ENCODE measurements at regions not wholly inside any gene's neighbourhood (a gene's known extent, or its start where the extent isn't known, plus 50 kb on each side); places are given as distances from the start of the nearest gene placed in this dataset.
"Not testable (repeated sequence)": the region's sequence is repeated elsewhere in the genome, so short reads cannot be mapped to it uniquely, and the experiment has no call there.

DNA sequence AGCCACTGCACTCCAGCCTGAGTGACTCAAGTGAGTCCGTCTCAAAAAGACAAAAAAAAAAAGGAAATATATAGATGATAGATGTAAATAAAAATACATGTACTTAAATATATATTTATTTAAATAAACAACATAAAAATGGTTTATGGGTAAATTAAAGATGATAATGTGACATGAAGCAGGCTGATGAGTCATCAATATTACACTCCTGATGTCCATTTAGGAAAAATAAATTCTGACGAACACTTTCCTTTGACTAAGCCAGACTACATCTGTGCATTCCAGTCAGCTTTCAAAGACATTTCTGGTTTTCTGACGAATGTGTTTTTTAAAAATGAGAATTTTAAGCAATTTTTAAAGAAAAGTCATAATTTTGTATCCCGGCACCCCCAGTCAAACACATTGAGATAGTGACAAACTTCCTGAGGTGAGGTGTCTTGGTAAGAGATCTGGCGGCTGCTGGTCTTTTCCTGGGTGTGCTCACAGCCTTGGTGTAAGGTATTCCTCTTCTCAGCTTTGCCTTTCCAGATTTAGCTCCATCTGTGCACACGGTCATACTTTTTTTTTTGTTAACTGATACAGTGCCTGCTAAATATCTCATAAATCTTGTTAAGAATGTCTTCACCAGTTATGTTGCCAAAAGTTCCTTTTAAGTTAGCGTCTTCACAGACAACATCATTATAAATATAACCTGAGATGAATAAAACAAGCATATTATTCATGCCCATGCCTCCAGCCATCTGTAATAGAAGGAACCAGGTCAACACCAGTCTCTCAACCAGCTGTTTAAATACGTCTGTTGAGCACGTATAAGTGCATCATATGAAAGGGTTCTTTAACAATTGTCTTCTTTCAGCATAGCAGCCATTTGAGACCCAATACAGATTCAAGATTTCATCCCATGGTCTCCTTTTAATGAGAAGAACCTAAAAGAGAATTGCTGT is 214.5 kb upstream of the PLD5 start:
- DNase-seq (ENCODE audit: low read depth in 1 of 2, low spot score in 1 of 2) = no peak

DNA sequence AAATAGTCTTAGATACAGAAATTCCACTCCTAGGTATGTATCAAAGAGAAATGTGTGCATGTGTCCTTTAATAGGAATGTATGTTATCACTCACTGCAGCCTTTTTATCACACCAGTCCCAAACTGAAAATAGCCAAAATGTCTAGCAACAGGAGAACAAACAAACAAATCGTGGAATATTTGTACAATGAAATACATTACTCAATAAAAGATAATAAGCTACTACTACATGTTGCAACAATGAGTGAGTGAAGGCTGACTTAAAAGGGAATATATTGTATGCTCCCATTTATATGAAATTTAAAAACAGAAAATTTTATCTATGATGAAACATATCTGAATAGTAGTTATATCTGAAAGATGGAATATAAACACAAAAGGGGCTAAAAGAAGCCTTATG is 212.1 kb upstream of the PLD5 start:
- no peak for DNase-seq (ENCODE audit: low read depth in 1 of 2, low spot score in 1 of 2)

DNA sequence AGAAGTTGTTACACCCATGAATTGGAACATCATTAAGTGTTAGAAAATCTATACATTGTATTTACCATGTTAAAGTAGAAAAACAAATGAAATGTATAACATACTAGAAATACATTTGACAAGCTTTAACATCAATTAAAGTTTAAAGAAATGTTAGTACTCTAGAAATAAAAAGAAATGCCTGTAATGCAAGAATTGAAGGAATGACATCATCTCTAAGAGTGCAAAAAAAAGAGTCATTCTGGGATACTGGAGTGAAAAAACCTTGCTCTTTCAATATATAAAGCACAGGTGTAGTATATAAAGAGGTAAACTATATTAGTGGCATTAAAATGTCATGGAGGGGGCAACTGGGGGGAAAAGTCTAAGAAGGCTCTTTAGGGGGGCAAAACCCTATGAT is 210.8 kb upstream of the PLD5 start:
- no peak for DNase-seq (ENCODE audit: low read depth in 1 of 2, low spot score in 1 of 2)

DNA sequence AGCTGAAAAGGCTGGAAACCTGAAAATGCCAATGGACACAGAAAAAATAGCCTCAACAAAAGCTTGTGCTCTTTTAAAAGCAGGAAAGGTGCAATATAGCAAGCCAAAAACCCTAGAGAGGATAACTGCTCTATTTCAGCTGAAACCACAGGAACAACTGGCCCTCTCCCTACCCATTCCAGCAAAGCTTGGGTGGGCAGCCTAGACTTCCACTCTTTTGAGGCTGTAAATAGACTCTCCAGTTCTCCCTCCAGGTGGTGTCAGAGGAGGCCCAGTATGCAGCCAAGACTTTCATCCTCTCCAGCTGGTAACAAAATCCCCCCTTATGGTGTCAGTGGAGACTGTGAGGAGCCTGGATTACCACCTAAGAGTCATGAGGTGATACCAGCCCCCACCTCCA is 206.9 kb upstream of the PLD5 start:
- no peak for DNase-seq (ENCODE audit: low read depth in 1 of 2, low spot score in 1 of 2)

DNA sequence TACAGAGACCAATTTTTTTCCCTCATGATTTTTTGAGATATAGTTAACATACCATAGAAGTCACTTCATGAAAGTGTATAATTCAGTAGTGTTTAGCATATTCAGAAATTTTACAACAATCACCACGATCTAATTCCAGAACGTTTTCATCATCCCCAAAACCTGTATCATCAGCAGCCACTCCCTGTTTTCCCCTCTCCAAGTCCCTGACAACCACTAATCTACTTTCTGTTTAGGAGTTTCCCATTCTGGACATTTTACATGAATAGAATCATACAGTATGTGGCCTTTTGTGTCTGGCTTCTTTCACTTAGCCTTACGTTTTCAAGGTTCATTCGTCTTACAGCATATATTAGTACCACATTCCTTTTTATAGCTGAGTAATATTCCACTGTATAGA is 204.2 kb upstream of the PLD5 start:
- no peak for DNase-seq (ENCODE audit: low read depth in 1 of 2, low spot score in 1 of 2)

DNA sequence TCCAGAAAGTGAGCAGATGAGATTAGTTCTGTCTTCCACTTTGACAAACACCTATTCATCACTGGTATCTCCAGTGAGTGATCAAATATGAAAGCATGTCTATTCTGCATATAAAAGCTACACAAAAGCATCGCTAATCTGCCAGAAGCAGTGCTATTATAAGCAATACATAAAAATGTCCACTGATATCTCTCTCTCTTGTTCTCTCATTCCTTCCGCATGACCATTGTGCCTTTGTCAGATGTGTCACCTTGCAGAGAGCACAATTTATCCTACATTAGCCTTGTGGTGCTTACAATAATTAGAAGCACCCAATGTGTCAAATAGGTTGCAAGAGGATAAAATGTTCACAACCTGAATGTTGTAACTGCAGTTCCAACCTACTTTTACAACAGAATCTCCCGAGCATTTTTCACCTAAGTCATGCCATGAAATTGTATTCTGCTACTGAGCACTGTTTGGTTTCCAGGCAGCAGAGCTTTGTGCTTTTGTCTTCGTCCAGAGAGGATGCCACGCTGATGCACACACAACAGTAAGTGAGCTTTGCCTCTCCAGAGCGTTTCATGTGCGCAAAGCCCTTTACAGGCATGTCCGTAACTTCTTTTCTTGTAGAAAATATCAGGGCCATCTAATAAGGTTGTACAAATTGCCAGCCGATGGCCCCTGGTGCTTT is 198.7 kb upstream of the PLD5 start:
- DNase-seq (ENCODE audit: low read depth in 1 of 2, low spot score in 1 of 2) = no peak

DNA sequence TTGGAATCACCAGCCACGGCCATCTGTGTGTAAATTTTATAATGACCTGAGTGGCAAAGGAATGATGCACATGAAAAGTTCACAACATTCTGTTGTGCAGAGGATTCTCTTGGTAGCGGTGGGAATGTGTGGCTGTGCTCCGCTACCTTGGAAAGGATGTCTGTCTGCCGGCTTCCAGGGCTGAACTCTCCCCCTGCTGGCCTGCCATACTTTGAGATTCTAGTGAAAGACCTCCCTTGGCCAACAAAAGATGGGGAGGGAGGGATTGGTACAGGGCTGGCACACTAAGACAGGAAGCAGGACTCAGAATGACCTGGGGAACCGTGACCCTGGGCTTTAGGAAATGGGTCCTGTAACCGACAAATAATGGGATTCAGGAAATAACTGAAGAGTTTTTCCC is 194.5 kb upstream of the PLD5 start:
- no peak for DNase-seq (ENCODE audit: low read depth in 1 of 2, low spot score in 1 of 2)

DNA sequence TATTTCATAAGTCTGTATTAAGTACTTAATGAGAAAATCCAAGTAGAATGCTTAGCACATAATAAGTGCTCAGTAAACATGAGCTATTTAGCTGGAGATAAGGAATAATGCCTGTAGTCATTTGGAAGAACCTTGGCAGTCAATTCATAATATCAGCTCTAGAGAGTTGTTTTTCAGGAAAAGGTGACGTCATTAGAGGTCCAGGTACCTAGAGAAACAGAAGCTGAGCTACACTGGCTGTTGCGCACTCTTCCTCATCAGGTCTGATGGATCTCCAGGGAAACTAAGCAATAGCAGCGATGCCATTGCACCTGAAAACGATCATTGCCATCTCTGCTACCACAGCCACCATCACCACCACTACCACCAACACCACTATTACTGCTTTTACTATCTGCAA is 187.8 kb upstream of the PLD5 start:
- DNase-seq (ENCODE audit: low read depth in 1 of 2, low spot score in 1 of 2) = no peak

DNA sequence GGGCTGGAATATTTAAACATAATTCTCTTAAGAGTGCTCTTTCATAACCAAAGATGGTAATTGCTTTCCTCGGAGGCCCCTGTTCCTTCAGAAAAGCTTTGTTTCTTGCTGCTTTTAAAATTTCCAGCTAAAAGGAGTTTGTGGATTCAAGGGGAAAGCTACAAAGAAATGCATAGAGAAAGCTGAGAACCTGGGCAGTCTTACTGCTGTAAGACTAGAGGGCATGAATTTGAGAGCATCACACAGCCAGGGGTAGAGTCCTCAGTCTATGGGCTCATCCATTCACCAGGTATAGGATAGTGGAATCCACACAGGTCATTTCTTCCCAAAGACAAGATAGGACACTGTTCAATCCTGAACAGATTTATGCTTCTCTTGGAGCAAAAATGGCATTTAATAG is 186.3 kb upstream of the PLD5 start:
- no peak for DNase-seq (ENCODE audit: low read depth in 1 of 2, low spot score in 1 of 2)

DNA sequence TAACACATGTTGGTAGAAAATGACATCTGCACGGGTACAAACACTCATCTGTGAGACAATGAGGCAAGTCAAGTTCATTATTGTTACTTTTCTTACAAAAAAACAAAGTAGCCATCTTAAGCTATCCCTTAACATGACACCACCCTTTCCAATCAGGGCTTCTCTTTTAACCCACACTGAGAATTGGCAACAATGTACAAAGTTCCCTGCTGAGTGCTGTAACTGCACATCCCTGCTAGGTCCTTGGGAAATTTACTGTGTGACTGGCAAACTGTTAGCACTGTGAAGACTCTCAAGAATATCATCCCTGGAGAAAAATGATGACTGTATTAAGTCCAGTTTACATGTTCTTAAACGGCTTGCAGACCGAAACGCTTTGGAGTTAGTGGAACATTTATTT is 185.8 kb upstream of the PLD5 start:
- DNase-seq (ENCODE audit: low read depth in 1 of 2, low spot score in 1 of 2) = no peak

DNA sequence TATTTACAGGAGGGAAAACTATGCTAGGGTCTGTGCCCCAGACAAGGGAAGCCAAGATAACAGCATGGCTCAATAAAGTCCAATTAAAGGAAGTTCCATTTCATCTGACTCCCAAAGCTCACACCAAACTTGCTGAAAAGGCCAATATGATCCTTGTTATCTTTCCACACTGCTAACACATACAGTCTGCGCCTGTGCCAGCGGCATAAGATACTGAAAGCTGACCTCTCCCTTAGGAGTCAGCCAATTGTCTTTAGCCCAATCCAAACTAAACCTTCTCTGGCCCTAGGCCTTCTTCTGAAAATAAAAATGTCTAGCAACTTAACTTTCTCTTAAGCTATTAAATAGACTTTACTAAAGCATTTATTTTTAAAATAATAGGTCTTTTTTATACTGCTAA is 179.0 kb upstream of the PLD5 start:
- DNase-seq (ENCODE audit: low read depth in 1 of 2, low spot score in 1 of 2) = no peak

DNA sequence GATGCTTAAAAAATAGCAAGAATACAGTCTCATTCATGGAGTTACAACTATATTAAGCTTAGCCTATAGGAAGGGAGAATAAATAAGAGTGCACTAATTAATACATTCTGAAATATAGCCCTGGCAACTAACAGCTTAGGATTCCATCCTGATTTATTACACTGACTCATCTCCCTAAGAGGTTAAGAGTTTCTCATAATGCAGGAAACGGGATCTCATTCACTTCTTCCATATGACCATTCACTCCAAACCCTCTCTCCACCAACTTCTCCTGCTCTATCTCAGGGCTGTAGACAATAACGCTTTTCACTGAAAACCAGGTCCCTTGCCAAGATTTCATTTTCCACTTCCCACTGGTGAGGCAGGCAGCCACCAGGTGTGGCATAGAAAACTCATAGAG is 168.5 kb upstream of the PLD5 start:
- no peak for DNase-seq (ENCODE audit: low read depth in 1 of 2, low spot score in 1 of 2)

DNA sequence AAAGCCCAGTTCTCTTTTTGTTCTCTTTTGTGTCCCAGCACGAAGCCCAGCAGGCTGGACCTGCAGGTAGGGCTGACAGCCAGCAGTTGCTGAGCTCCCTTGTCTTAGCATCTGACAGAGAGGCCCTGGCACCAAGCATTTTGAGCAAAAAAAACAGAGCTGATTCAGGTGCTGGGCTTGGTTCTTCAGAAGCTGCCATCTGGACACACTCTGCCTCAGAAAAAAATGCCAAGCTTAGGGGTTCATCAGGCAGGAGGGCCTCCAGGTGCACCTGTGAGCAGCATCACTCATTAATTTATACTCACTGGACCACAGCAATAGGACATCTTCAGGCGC is 167.1 kb upstream of the PLD5 start:
- DNase-seq (ENCODE audit: low read depth in 1 of 2, low spot score in 1 of 2) = no peak

DNA sequence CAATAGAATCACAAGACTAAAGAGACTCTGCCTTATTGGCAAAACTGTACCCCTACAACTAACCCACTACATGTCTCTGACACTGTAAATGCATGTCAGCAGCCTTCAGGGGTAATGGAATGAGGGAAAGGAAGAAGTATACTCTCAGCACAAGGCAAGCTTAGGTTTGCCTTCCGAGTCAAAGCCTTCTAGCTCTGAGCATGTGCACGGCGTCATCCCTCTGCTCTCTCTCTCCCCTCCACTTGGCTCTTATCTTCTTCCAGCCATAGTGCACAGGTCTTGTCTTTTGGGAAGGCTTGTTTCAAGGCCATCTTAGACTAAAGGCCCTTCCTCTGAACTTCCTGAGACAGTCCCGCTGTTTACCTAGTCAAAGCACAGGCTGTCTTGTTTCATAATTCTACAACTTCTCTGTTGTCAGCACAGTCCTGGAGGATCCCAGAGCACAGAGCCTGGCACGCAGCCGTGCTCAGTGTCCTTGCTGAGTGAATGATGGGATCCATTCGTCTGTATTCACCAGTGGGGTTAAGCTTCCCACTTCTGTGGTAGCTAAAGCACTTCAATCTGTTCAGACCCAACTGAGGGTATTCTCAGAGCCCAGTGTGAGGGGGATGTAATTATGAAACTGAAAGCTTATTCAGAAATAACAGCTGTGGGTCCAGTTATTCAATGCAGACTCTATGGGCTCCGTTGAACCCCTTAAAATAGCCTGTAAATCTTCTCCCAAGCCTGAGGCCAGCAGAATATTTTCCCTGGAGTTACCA is 166.5 kb upstream of the PLD5 start:
- DNase-seq (ENCODE audit: low read depth in 1 of 2, low spot score in 1 of 2) = no peak

DNA sequence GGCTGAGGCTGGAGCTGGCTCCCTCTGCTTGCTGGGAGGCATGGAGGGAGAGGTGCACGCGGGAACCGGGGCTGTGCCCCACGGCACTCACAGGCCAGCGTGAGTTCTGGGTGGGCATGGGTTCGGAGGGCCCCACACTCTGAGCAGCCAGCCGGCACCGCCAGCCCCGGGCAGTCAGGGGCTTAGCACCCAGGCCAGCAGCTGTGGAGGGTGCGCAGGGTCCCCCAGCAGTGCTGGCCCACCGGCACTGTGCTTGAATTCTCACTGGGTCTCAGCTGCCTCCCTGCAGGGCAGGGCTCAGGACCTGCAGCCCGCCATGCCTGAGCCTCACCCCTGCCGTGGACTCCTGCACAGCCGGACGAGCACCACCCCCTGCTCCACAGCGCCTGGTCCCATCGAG is 164.9 kb upstream of the PLD5 start:
- no peak for DNase-seq (ENCODE audit: low read depth in 1 of 2, low spot score in 1 of 2)

DNA sequence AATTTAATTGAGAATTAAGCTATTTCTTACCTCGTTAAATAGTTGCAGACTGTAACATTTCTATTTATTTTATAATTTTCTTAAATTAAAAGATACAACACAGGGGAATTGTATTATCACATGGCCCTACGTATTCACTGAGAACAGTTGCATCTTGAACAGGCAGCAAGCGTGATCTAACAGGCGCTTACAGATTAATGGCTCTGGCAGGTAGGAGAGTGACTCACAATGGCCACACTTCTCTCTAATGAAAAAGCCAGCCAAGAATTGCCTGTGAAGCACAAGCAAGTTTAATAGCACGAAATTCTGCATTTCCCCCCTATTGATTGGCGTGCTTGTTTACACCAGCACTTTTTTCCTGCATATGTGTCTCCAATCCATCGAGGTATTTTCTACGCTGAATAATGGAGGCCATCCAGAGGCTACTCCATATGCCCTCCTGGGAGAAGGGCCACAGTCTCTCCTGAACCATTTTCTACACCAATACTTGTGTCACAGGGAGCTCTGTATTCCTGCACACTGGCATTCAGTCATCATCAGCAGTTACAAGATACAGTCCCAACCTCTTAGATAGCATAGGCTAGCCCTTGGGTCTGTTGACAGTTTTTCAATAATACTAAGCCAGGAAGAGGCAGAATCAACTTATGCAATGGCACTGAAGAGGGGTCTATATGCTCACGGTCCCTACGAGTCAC is 150.6 kb upstream of the PLD5 start:
- DNase-seq (ENCODE audit: low read depth in 1 of 2, low spot score in 1 of 2) = no peak

DNA sequence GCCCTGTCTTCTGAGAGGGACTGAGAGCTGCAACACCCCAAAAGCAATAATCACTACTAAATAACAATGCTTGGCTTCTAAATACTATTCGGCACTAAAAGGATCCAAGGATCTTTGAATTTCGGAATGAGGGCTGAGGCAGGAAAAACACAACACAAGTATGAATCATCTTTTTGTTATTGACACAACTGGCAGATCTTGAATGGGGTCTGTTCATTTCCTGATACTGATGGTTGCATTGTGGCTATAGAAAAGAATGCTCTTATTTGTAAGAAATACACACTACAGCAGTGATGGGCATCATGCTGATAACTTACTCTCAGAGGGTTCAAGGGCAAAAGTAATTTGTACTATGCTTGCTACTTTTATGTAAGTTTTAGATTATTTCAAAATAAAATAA is 149.2 kb upstream of the PLD5 start:
- DNase-seq (ENCODE audit: low read depth in 1 of 2, low spot score in 1 of 2) = no peak

DNA sequence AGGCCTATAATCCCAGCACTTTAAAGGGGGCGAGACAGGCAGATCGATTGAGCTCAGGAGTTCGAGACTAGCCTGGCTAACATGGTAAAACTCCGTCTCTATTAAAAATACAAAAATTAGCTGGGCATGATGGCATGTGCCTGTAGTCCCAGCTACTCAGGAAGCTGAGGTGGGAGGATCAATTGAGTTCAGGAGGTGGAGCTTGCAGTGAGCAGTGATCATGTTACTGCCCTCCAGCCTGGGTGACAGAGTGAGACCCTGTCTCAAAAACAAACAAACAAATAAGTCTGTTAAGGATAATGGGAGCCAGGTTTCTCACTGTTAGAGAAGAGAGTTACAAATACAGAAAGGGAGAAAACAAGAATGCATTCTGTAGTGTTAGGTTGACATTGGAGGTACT is 148.7 kb upstream of the PLD5 start:
- DNase-seq (ENCODE audit: low read depth in 1 of 2, low spot score in 1 of 2) = not testable (repeated sequence)

DNA sequence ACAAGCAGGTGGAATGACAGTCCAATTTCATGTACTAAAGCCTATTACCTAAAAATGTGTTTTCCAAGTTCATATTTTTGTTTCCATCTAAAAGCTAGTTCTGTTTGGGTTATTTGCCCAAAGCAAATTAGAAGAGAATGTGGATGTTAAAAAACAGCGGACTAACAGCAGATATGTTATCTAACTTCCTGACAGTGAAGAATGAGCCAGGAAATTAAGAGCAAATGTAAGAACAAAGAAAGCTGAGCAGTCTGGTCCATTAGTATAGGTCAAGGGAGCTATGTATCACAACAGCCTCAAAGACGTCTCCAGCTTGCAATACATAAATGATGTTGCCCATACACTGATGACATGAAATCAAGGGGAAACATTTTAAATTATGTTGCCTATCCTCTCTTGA is 145.5 kb upstream of the PLD5 start:
- DNase-seq (ENCODE audit: low read depth in 1 of 2, low spot score in 1 of 2) = no peak

DNA sequence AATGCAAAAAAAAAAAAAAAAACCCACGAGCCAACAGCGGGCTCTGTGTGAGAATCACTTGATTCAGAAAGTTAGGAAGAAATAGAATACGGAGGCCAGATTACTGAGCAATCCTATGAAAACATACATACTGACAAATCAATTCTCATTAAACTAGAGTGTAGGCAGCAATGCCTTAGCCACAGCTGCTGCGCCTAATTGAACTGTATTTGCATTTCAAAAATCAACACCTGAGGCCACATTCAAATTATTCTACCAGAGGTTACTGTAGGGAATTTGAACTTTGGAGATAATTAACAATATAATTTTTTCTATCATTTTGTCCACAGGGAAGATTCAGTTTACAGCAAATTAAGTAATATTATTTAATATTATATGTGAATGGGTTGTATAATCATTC is 138.4 kb upstream of the PLD5 start:
- no peak for DNase-seq (ENCODE audit: low read depth in 1 of 2, low spot score in 1 of 2)

DNA sequence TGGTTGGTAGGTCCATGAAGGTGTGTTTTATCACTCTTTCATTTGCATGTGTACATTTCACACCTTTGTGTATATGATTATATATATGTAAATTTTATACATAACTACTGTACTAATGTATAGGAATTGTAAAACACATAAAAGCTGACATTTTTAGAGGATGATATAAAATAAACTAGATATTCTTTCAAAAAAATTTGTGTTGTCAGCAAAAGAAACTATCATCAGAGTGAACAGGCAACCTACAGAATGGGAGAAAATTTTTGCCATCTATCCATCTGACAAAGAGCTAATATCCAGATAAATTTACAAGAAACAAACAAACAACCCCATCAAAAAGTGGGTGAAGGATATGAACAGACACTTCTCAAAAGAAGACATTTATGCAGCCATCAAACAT is 129.3 kb upstream of the PLD5 start:
- DNase-seq (ENCODE audit: low read depth in 1 of 2, low spot score in 1 of 2) = not testable (repeated sequence)

DNA sequence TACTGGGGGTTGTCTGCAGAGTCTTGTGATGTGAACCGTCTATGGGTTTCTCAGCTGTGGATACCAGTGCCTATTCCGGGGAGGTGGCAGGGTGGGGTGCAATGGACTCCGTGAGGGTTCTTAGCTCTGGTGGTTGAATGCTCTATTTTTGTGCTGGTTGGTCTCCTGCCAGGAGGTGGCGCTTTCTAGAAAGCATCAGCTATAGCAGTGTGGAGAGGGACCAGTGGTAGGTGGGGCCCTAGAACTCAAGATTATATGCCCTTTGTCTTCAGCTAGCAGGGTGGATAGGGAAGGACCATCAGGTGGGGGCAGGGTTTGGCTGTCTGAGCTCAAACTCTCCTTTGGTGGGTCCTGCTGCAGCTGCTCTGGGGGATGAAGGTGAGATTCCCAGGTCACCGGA is 127.3 kb upstream of the PLD5 start:
- no peak for DNase-seq (ENCODE audit: low read depth in 1 of 2, low spot score in 1 of 2)

Measured in stimulated activated CD4-positive, alpha-beta T cell treated with anti-CD3 and anti-CD28 coated beads, Interleukin-15, amount 100 ng/mL, for 1 hour (primary cell).